ENCODE measurements at regions not wholly inside any gene's neighbourhood (a gene's known extent, or its start where the extent isn't known, plus 50 kb on each side); places are given as distances from the start of the nearest gene placed in this dataset.

DNA sequence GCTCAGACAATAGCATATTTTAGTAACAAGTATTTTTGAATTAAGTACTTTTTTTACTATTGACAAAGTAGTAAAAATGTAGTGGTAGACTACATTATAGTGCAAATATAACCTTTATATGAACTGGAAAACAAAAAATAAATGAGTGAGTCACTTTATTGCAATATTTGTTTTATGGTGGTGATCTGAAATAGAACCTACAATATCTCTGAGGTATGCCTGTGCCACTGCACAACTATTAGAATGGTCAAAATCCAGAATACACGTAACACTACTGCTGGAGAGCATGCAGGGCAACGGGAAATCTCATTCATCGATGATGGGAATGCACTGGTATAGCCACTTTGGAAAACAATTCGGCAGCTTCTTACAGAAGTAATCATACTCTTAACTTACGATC is 349.0 kb upstream of the NCAM2 start:
- H3K36me3 Mint-ChIP-seq (ENCODE audit: insufficient read depth, unreplicated experiment), result no peaks in the 10 kb centered on the region
- DNase-seq (ENCODE audit: unreplicated experiment), result no peak
- no peak overlapping the region for H3K4me3 Mint-ChIP-seq (ENCODE audit: unreplicated experiment)
- H3K27me3 Mint-ChIP-seq (ENCODE audit: insufficient read depth, unreplicated experiment), result no peaks in the 10 kb centered on the region
- intact Hi-C loops (cut with micrococcal nuclease), result no loop called here
- no peak overlapping the region for H3K27ac Mint-ChIP-seq (ENCODE audit: low read depth, unreplicated experiment)
- CTCF ChIA-PET, result no interaction called here
- no peaks in the 10 kb centered on the region for H3K9me3 Mint-ChIP-seq (ENCODE audit: unreplicated experiment)
- H3K4me1 Mint-ChIP-seq (ENCODE audit: insufficient read depth, unreplicated experiment), result peaks cover 6% of the 10 kb centered on the region
- TF ChIP-seq, protein P1, sequence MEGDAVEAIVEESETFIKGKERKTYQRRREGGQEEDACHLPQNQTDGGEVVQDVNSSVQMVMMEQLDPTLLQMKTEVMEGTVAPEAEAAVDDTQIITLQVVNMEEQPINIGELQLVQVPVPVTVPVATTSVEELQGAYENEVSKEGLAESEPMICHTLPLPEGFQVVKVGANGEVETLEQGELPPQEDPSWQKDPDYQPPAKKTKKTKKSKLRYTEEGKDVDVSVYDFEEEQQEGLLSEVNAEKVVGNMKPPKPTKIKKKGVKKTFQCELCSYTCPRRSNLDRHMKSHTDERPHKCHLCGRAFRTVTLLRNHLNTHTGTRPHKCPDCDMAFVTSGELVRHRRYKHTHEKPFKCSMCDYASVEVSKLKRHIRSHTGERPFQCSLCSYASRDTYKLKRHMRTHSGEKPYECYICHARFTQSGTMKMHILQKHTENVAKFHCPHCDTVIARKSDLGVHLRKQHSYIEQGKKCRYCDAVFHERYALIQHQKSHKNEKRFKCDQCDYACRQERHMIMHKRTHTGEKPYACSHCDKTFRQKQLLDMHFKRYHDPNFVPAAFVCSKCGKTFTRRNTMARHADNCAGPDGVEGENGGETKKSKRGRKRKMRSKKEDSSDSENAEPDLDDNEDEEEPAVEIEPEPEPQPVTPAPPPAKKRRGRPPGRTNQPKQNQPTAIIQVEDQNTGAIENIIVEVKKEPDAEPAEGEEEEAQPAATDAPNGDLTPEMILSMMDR (IDR thresholded peaks at IDR 0.05; ENCODE audit: unreplicated experiment), result no peak
- BruUV-seq (replicated peaks), result no TSS peak
- POLR2A ChIA-PET, result no interaction called here

DNA sequence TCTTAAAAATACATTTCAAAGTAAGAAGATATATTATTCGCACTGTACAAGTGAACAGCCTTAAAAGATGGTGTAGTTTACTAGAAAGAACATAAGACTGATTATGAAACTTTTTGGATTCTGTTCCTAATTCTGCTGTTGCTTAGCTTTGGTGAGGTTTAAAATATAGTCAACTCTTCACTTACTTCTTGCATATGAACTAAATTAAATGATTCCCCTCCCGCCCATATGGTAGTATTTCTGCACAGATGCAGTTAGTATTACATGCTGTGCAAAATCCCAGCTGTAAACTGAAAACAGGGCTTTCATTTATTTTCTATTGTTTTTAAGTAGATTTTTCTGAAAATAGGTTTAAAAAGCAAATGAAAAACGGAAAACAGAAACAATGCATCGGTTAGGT is 345.4 kb upstream of the NCAM2 start:
- no peak for DNase-seq (ENCODE audit: unreplicated experiment)
- POLR2A ChIA-PET, result no interaction called here
- Mint-ChIP-seq H3K36me3 (ENCODE audit: insufficient read depth, unreplicated experiment) (no peaks in the 10 kb centered on the region), H3K27me3 (ENCODE audit: insufficient read depth, unreplicated experiment) (no peaks in the 10 kb centered on the region), H3K27ac (ENCODE audit: low read depth, unreplicated experiment) (no peak overlapping the region), H3K4me1 (ENCODE audit: insufficient read depth, unreplicated experiment) (peaks cover 1% of the 10 kb centered on the region), H3K9me3 (ENCODE audit: unreplicated experiment) (no peaks in the 10 kb centered on the region), H3K4me3 (ENCODE audit: unreplicated experiment) (no peak overlapping the region)
- BruUV-seq (replicated peaks), result no TSS peak
- TF ChIP-seq, protein P1 (IDR thresholded peaks at IDR 0.05; ENCODE audit: unreplicated experiment), result no peak
- CTCF ChIA-PET, result no interaction called here
- intact Hi-C loops (cut with micrococcal nuclease), result no loop called here

DNA sequence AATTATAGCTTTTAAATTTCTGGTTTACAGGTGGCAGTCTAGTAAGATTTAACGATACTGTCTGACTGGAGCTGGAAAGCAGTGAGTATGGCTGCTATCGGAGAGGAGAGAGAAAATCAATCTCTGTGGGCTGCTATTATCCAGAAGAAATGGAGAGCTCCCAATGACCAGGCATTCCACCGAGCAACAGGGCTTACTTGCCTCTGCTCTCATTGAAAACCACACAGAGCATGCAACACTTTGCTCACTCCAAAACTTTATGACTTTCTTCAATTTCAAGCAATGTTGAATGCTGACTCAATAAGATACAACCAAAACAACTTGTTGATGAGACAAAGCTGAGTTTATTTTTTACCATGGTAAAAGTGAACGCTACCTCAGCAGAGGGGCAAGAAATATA is 337.0 kb upstream of the NCAM2 start:
- H3K9me3 Mint-ChIP-seq (ENCODE audit: unreplicated experiment), result peaks cover 8% of the 10 kb centered on the region
- ChIA-PET CTCF (interaction anchor here (0.6 to 0.7 kb wide), 2 partner anchors 18 to 98 kb away, joined by 3 to 4 read pairs; no protein-coding TSS in a partner anchor), POLR2A (no interaction called here)
- H3K4me3 Mint-ChIP-seq (ENCODE audit: unreplicated experiment), result no peak overlapping the region
- DNase-seq (ENCODE audit: unreplicated experiment), result no peak
- no peaks in the 10 kb centered on the region for H3K27me3 Mint-ChIP-seq (ENCODE audit: insufficient read depth, unreplicated experiment)
- TF ChIP-seq, protein P1 (IDR thresholded peaks at IDR 0.05; ENCODE audit: unreplicated experiment), result no peak
- no peaks in the 10 kb centered on the region for H3K36me3 Mint-ChIP-seq (ENCODE audit: insufficient read depth, unreplicated experiment)
- peaks cover 14% of the 10 kb centered on the region for H3K4me1 Mint-ChIP-seq (ENCODE audit: insufficient read depth, unreplicated experiment)
- BruUV-seq (replicated peaks), result no TSS peak
- H3K27ac Mint-ChIP-seq (ENCODE audit: low read depth, unreplicated experiment), result no peak overlapping the region
- intact Hi-C loops (cut with micrococcal nuclease), result no loop called here

DNA sequence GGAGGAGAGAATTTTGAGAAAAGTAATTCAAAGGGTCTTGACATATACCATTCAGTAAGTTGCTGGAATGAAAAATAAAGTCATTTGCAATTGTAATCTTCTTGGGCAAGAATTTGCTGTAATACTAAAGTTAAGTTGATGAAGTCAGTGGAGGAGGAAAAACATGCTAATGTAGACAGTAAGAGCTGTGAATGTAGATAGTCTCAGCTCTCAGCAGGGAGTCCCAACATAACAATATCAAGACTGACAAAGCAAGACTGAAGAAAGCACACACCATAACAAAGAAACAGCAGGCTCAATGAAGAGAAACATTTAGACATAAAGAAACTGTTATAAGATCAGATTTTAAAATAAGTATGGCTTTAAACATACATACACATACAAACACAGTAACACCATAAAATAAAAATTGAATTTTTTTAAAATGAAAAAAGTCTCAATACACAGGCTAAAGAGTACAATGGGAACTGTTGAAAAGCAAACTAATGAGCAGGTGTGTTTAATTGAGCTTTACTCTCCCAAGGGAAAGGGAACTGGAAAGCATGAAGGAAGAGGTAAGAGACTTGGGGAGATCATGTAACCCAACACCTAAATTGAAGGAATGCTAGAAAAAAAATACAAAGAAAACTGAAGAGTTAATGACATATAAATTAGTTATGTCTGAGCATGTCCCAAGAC is 336.3 kb upstream of the NCAM2 start:
- H3K4me3 Mint-ChIP-seq (ENCODE audit: unreplicated experiment), result no peak overlapping the region
- DNase-seq (ENCODE audit: unreplicated experiment), result no peak
- H3K27me3 Mint-ChIP-seq (ENCODE audit: insufficient read depth, unreplicated experiment), result no peaks in the 10 kb centered on the region
- peaks cover 14% of the 10 kb centered on the region for H3K4me1 Mint-ChIP-seq (ENCODE audit: insufficient read depth, unreplicated experiment)
- ChIA-PET POLR2A (interaction anchor here (0.6 kb wide), 1 partner anchor 181 kb away, joined by 4 read pairs; no protein-coding TSS in a partner anchor), CTCF (interaction anchor here (0.6 kb wide), 1 partner anchor 18 kb away, joined by 4 read pairs; no protein-coding TSS in a partner anchor)
- intact Hi-C loops (cut with micrococcal nuclease), result no loop called here
- no peaks in the 10 kb centered on the region for H3K36me3 Mint-ChIP-seq (ENCODE audit: insufficient read depth, unreplicated experiment)
- BruUV-seq (replicated peaks), result no TSS peak
- TF ChIP-seq, protein P1 (IDR thresholded peaks at IDR 0.05; ENCODE audit: unreplicated experiment), result no peak
- peaks cover 8% of the 10 kb centered on the region for H3K9me3 Mint-ChIP-seq (ENCODE audit: unreplicated experiment)
- no peak overlapping the region for H3K27ac Mint-ChIP-seq (ENCODE audit: low read depth, unreplicated experiment)
